ENCODE measurements at regions not wholly inside any gene's neighbourhood (a gene's known extent, or its start where the extent isn't known, plus 50 kb on each side); places are given as distances from the start of the nearest gene placed in this dataset.

GRCh38 chr17:79521225-79521624, 89.6 kb downstream of the RBFOX3 start:
- Histone ChIP-seq H3K9me3 (ENCODE audit: control insufficient read depth, insufficient read depth, low read depth, low read length) (no peaks in the 10 kb centered on the region), H3K4me3 (ENCODE audit: low read depth in 2 of 2, low read length in 2 of 2) (no peak overlapping the region), H3K4me1 (ENCODE audit: control insufficient read depth, insufficient read depth, low read length) (no peaks in the 10 kb centered on the region), H3K36me3 (ENCODE audit: control insufficient read depth, insufficient read depth, low read length) (no peaks in the 10 kb centered on the region; the same call in 1 of the 2 replicates), H3K27me3 (ENCODE audit: control insufficient read depth, insufficient read depth, low read length) (peaks cover 29% of the 10 kb centered on the region), H3K27ac (ENCODE audit: low read length) (no peak overlapping the region)
- no peak for DNase-seq (ENCODE audit: low read depth, low spot score)
- CTCF ChIA-PET = no interaction called here
- in situ Hi-C loops (cut with HindIII; ENCODE audit: low pct_unique_long_range_greater_than_20kb, low sequenced_read_pairs) = no loop called here
- intact Hi-C loops (cut with micrococcal nuclease; ENCODE audit: unreplicated experiment) = no loop called here
- BruUV-seq (replicated peaks) = no TSS peak
- ATAC-seq = no peak
- POLR2A ChIA-PET = interaction anchor here (0.6 kb wide), 1 partner anchor 603 kb away, joined by 4 read pairs; no protein-coding TSS in a partner anchor
- TF ChIP-seq SIN3A (IDR thresholded peaks at IDR 0.05; ENCODE audit: borderline replicate concordance, insufficient read depth, low read depth, low read length) (no peak), CTCF (IDR thresholded peaks at IDR 0.05) (no peak), POLR2AphosphoS5 (IDR thresholded peaks at IDR 0.05; ENCODE audit: low read depth, low read length) (no peak), REST (IDR thresholded peaks at IDR 0.05; ENCODE audit: insufficient read depth in 1 of 2, low read depth in 2 of 2, low read length in 1 of 2) (no peak), TCF7L2 (IDR thresholded peaks at IDR 0.05; ENCODE audit: low read depth, low read length) (no peak)

GRCh38 chr17:79520167-79521165, 90.4 kb downstream of the RBFOX3 start:
- ATAC-seq = no peak
- intact Hi-C loops (cut with micrococcal nuclease; ENCODE audit: unreplicated experiment) = no loop called here
- Histone ChIP-seq H3K36me3 (ENCODE audit: control insufficient read depth, insufficient read depth, low read length) (no peaks in the 10 kb centered on the region; the same call in 1 of the 2 replicates), H3K4me1 (ENCODE audit: control insufficient read depth, insufficient read depth, low read length) (no peaks in the 10 kb centered on the region), H3K27ac (ENCODE audit: low read length) (no peak overlapping the region), H3K27me3 (ENCODE audit: control insufficient read depth, insufficient read depth, low read length) (peaks cover 25% of the 10 kb centered on the region), H3K4me3 (ENCODE audit: low read depth in 2 of 2, low read length in 2 of 2) (no peak overlapping the region), H3K9me3 (ENCODE audit: control insufficient read depth, insufficient read depth, low read depth, low read length) (no peaks in the 10 kb centered on the region)
- TF ChIP-seq TCF7L2 (IDR thresholded peaks at IDR 0.05; ENCODE audit: low read depth, low read length) (no peak), SIN3A (IDR thresholded peaks at IDR 0.05; ENCODE audit: borderline replicate concordance, insufficient read depth, low read depth, low read length) (no peak), CTCF (IDR thresholded peaks at IDR 0.05) (no peak), POLR2AphosphoS5 (IDR thresholded peaks at IDR 0.05; ENCODE audit: low read depth, low read length) (no peak), REST (IDR thresholded peaks at IDR 0.05; ENCODE audit: insufficient read depth in 1 of 2, low read depth in 2 of 2, low read length in 1 of 2) (no peak)
- ChIA-PET CTCF (no interaction called here), POLR2A (interaction anchor here (0.6 kb wide), 1 partner anchor 602 kb away, joined by 4 read pairs; no protein-coding TSS in a partner anchor)
- in situ Hi-C loops (cut with HindIII; ENCODE audit: low pct_unique_long_range_greater_than_20kb, low sequenced_read_pairs) = no loop called here
- no peak for DNase-seq (ENCODE audit: low read depth, low spot score)
- BruUV-seq (replicated peaks) = no TSS peak
